ENCODE measurements at regions not wholly inside any gene's neighbourhood (a gene's known extent, or its start where the extent isn't known, plus 50 kb on each side); places are given as distances from the start of the nearest gene placed in this dataset.
"Not testable (repeated sequence)": the region's sequence is repeated elsewhere in the genome, so short reads cannot be mapped to it uniquely, and the experiment has no call there.

DNA sequence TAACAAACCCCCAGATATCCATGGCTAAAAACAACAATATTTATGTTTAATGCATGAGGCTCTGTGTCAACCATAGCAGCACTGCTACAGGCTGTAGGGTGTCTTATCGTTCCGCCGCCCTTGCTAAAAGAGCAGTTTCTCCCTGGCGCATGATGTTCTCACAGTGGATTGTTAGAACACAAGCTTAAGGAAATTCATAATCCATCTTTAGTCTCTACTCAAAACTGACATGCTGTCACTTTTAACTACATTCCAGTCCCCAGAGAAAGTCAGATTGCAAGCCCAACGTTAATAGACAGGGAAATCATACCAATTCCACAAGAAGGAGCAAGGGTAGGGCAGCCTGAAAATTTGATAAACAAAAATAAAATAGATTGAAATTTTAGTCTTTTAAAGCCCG lies 1960.8 kb downstream of the PCDH7 start:
- H3K27me3 Mint-ChIP-seq: no peaks in the 10 kb centered on the region
- H3K9me3 ChIP-seq (ENCODE audit: control insufficient read depth, low read length, poor library complexity, severe bottlenecking): no peaks in the 10 kb centered on the region
- H3K27ac Mint-ChIP-seq: no peak overlapping the region
- no peaks in the 10 kb centered on the region for H3K4me1 Mint-ChIP-seq
- no peak for DNase-seq
- H3K36me3 Mint-ChIP-seq (ENCODE audit: low read depth): no peaks in the 10 kb centered on the region
- ATAC-seq: no peak
- H3K4me3 Mint-ChIP-seq: no peak overlapping the region

GRCh38 chr4:32684160-32684559 lies 1964.0 kb downstream of the PCDH7 start:
- no peak for ATAC-seq
- no peak for DNase-seq
- H3K9me3 ChIP-seq (ENCODE audit: control insufficient read depth, low read length, poor library complexity, severe bottlenecking): no peaks in the 10 kb centered on the region
- no peak overlapping the region for H3K27ac Mint-ChIP-seq
- no peaks in the 10 kb centered on the region for H3K27me3 Mint-ChIP-seq
- H3K4me1 Mint-ChIP-seq: no peaks in the 10 kb centered on the region
- H3K36me3 Mint-ChIP-seq (ENCODE audit: low read depth): no peaks in the 10 kb centered on the region
- H3K4me3 Mint-ChIP-seq: no peak overlapping the region

DNA sequence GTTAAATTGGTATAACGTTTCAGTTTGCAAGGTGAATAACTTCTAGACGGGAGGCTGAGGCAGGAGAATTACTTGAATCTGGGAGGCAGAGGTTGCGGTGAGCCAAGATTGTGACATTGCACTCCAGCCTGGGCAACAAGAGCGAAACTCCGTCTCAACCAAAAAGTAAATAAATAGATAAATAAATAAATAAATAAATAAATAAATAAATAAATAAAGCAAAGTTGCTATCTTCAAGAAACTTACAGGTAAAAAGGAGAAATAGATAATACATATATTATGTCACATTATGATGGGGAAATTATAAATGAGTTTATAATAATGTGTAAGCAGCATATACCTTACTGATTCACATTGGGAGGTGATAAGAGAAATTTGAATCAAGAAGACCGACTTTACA lies 1966.0 kb downstream of the PCDH7 start:
- Mint-ChIP-seq H3K4me1 (no peaks in the 10 kb centered on the region), H3K27me3 (no peaks in the 10 kb centered on the region), H3K4me3 (no peak overlapping the region), H3K27ac (no peak overlapping the region), H3K36me3 (ENCODE audit: low read depth) (no peaks in the 10 kb centered on the region)
- DNase-seq (no peak), ATAC-seq (no peak)
- H3K9me3 ChIP-seq (ENCODE audit: control insufficient read depth, low read length, poor library complexity, severe bottlenecking): no peaks in the 10 kb centered on the region

- Mint-ChIP-seq H3K27ac (no peak overlapping the region), H3K4me1 (no peaks in the 10 kb centered on the region), H3K4me3 (no peak overlapping the region), H3K27me3 (no peaks in the 10 kb centered on the region), H3K36me3 (ENCODE audit: low read depth) (no peaks in the 10 kb centered on the region)
- no peaks in the 10 kb centered on the region for H3K9me3 ChIP-seq (ENCODE audit: control insufficient read depth, low read length, poor library complexity, severe bottlenecking)
- ATAC-seq (no peak), DNase-seq (no peak)
Observed at GRCh38 chr4:32689518-32689917, 1969.3 kb downstream of the PCDH7 start.

GRCh38 chr4:32697281-32697814 lies 1977.2 kb downstream of the PCDH7 start:
- Mint-ChIP-seq H3K27me3 (no peaks in the 10 kb centered on the region), H3K4me1 (no peaks in the 10 kb centered on the region), H3K4me3 (no peak overlapping the region), H3K36me3 (ENCODE audit: low read depth) (no peaks in the 10 kb centered on the region), H3K27ac (no peak overlapping the region)
- ATAC-seq: no peak
- DNase-seq: no peak
- H3K9me3 ChIP-seq (ENCODE audit: control insufficient read depth, low read length, poor library complexity, severe bottlenecking): peaks cover 3% of the 10 kb centered on the region

- H3K4me3 Mint-ChIP-seq: no peak overlapping the region
- H3K36me3 Mint-ChIP-seq (ENCODE audit: low read depth): no peaks in the 10 kb centered on the region
- peaks cover 3% of the 10 kb centered on the region for H3K9me3 ChIP-seq (ENCODE audit: control insufficient read depth, low read length, poor library complexity, severe bottlenecking)
- no peak for DNase-seq
- ATAC-seq: no peak
- no peaks in the 10 kb centered on the region for H3K27me3 Mint-ChIP-seq
- H3K27ac Mint-ChIP-seq: no peak overlapping the region
- no peaks in the 10 kb centered on the region for H3K4me1 Mint-ChIP-seq
Observed at GRCh38 chr4:32700838-32701237, 1980.7 kb downstream of the PCDH7 start.

GRCh38 chr4:32706893-32707292 lies 1986.7 kb downstream of the PCDH7 start:
- Mint-ChIP-seq H3K36me3 (ENCODE audit: low read depth) (no peaks in the 10 kb centered on the region), H3K27me3 (no peaks in the 10 kb centered on the region), H3K4me1 (no peaks in the 10 kb centered on the region), H3K27ac (no peak overlapping the region), H3K4me3 (no peak overlapping the region)
- ATAC-seq: no peak
- H3K9me3 ChIP-seq (ENCODE audit: control insufficient read depth, low read length, poor library complexity, severe bottlenecking): no peaks in the 10 kb centered on the region
- DNase-seq: no peak

DNA sequence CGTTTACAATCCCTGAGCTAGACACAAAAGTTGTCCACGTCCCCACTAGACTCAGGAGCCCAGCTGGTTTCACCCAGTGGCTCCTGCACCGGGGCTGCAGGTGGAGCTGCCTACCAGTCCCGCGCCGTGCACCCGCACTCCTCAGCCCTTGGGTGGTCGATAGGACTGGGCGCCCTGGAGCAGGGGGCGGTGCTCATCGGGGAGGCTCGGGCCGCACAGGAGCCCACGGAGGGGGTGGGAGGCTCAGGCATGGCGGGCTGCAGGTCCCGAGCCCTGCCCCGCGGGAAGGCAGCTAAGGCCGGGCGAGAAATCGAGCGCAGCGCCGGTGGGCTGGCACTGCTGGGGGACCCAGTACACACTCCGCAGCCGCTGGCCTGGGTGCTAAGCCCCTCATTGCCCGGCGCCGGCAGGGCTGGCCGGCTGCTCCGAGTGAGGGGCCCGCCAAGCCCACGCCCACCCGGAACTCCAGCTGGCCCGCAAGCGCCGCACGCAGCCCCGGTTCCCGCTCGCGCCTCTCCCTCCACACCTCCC lies 1996.0 kb downstream of the PCDH7 start:
- H3K36me3 Mint-ChIP-seq (ENCODE audit: low read depth); ATAC-seq; H3K4me1 Mint-ChIP-seq; H3K27ac Mint-ChIP-seq; H3K27me3 Mint-ChIP-seq; H3K9me3 ChIP-seq (ENCODE audit: control insufficient read depth, low read length, poor library complexity, severe bottlenecking): not testable (repeated sequence)
- DNase-seq: peak in 1 of 3 donors; percentile 7
- H3K4me3 Mint-ChIP-seq: peak overlapping the region; percentile 8

DNA sequence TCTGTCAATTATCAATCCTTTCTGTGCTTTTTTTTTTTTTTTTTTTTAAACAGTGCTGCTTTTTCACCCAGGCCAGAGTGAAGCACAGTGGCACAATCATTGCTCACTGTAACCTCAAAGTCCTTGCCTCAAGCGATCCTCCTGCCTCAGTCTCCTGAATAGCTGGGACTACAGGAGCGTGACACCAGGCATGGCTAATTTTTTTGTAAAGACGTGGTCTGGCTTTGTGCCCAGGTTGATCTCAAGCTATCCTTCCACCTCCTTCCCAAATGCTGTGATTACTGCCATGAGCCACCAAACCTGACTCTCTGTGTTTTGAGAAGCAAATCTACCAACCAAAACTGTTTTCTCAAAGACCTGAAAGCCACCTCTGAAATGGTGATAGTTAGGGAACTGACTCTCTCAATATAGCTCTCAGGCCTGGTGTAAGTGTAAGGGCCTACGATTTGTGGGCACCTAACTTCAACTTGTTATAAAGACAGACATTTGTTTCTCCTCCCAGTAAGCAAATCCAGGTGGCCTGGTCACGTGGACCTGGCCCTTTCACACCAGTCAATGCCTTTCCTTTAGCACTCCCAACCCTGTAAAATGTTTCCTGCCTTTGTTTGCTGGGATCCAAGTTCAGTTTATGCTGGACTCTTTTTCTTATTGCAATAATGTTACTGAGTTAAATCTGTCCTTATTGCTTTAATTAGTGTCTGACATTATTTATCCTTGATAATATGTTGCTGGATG lies 2015.9 kb downstream of the PCDH7 start:
- no peaks in the 10 kb centered on the region for H3K4me1 Mint-ChIP-seq
- H3K4me3 Mint-ChIP-seq: no peak overlapping the region
- ATAC-seq (no peak), DNase-seq (no peak)
- H3K36me3 Mint-ChIP-seq (ENCODE audit: low read depth): no peaks in the 10 kb centered on the region
- no peak overlapping the region for H3K27ac Mint-ChIP-seq
- no peaks in the 10 kb centered on the region for H3K27me3 Mint-ChIP-seq
- H3K9me3 ChIP-seq (ENCODE audit: control insufficient read depth, low read length, poor library complexity, severe bottlenecking): no peaks in the 10 kb centered on the region

- Mint-ChIP-seq H3K36me3 (ENCODE audit: low read depth) (no peaks in the 10 kb centered on the region), H3K27me3 (no peaks in the 10 kb centered on the region), H3K4me1 (no peaks in the 10 kb centered on the region), H3K4me3 (no peak overlapping the region), H3K27ac (no peak overlapping the region)
- DNase-seq (no peak), ATAC-seq (no peak)
- H3K9me3 ChIP-seq (ENCODE audit: control insufficient read depth, low read length, poor library complexity, severe bottlenecking): no peaks in the 10 kb centered on the region
Observed at GRCh38 chr4:32744211-32744610, 2024.0 kb downstream of the PCDH7 start.

GRCh38 chr4:32745351-32745750 lies 2025.2 kb downstream of the PCDH7 start:
- H3K27ac Mint-ChIP-seq: no peak overlapping the region
- ATAC-seq: no peak
- H3K9me3 ChIP-seq (ENCODE audit: control insufficient read depth, low read length, poor library complexity, severe bottlenecking): no peaks in the 10 kb centered on the region
- no peaks in the 10 kb centered on the region for H3K4me1 Mint-ChIP-seq
- H3K4me3 Mint-ChIP-seq: no peak overlapping the region
- DNase-seq: no peak
- no peaks in the 10 kb centered on the region for H3K27me3 Mint-ChIP-seq
- no peaks in the 10 kb centered on the region for H3K36me3 Mint-ChIP-seq (ENCODE audit: low read depth)

GRCh38 chr4:32748061-32748460 lies 2027.9 kb downstream of the PCDH7 start:
- no peaks in the 10 kb centered on the region for H3K9me3 ChIP-seq (ENCODE audit: control insufficient read depth, low read length, poor library complexity, severe bottlenecking)
- Mint-ChIP-seq H3K27me3 (no peaks in the 10 kb centered on the region), H3K36me3 (ENCODE audit: low read depth) (no peaks in the 10 kb centered on the region), H3K27ac (no peak overlapping the region), H3K4me1 (no peaks in the 10 kb centered on the region), H3K4me3 (no peak overlapping the region)
- no peak for DNase-seq
- no peak for ATAC-seq

GRCh38 chr4:32748498-32748897 lies 2028.3 kb downstream of the PCDH7 start:
- no peaks in the 10 kb centered on the region for H3K36me3 Mint-ChIP-seq (ENCODE audit: low read depth)
- DNase-seq (no peak), ATAC-seq (no peak)
- no peak overlapping the region for H3K4me3 Mint-ChIP-seq
- H3K4me1 Mint-ChIP-seq: no peaks in the 10 kb centered on the region
- no peak overlapping the region for H3K27ac Mint-ChIP-seq
- no peaks in the 10 kb centered on the region for H3K9me3 ChIP-seq (ENCODE audit: control insufficient read depth, low read length, poor library complexity, severe bottlenecking)
- H3K27me3 Mint-ChIP-seq: no peaks in the 10 kb centered on the region

DNA sequence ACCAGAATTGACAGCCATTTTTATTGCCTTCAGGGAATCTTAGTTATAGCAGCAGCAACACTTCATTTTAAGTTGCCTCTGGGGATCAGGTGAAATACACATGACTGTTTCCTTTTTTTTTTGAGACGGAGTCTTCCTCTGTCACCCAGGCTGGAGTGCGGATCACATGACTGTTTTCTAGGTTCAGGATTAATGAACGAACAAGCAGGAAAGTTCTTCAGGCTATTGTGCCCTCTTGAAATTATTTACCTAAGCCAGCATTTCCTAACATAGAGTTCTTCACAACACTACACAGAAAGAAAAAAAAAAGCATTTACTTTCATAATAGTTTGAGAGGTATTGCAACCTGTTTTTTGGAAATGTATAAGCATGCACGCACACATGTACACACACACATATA lies 2032.8 kb downstream of the PCDH7 start:
- Mint-ChIP-seq H3K4me3 (no peak overlapping the region), H3K27ac (no peak overlapping the region), H3K36me3 (ENCODE audit: low read depth) (no peaks in the 10 kb centered on the region), H3K27me3 (no peaks in the 10 kb centered on the region), H3K4me1 (no peaks in the 10 kb centered on the region)
- ATAC-seq: no peak
- no peak for DNase-seq
- H3K9me3 ChIP-seq (ENCODE audit: control insufficient read depth, low read length, poor library complexity, severe bottlenecking): no peaks in the 10 kb centered on the region

All from T-helper 17 cell (primary cell).